ENCODE measurements at regions not wholly inside any gene's neighbourhood (a gene's known extent, or its start where the extent isn't known, plus 50 kb on each side); places are given as distances from the start of the nearest gene placed in this dataset.

- TF ChIP-seq CTCF (IDR thresholded peaks at IDR 0.05 in 2 of 3, conservative IDR thresholded peaks at IDR 0.05 in 1 of 3; ENCODE audit: control insufficient read depth in 2 of 3, extremely low read depth in 1 of 3, insufficient read depth in 1 of 3, low read depth in 3 of 3, low read length in 3 of 3), result no peak
- TF ChIP-seq ELK1 (IDR thresholded peaks at IDR 0.05; ENCODE audit: low read depth, low read length), result no peak
- no peak for TF ChIP-seq BMI1 (IDR thresholded peaks at IDR 0.05; ENCODE audit: borderline replicate concordance)
- no peak for TF ChIP-seq POLR2A (IDR thresholded peaks at IDR 0.05; ENCODE audit: low read depth, low read length)
- no peak for TF ChIP-seq RAD21 (IDR thresholded peaks at IDR 0.05; ENCODE audit: insufficient read depth, low read depth, low read length)
- no peak for TF ChIP-seq CHD1 (IDR thresholded peaks at IDR 0.05; ENCODE audit: low read depth, low read length)
- no peak for TF ChIP-seq BCLAF1 (IDR thresholded peaks at IDR 0.05)
- no peak for TF ChIP-seq IKZF1 (conservative IDR thresholded peaks at IDR 0.05)
- no peak for TF ChIP-seq STAT3 (IDR thresholded peaks at IDR 0.05; ENCODE audit: low read depth, low read length)
- TF ChIP-seq PKNOX1 (IDR thresholded peaks at IDR 0.05), result no peak
- TF ChIP-seq EZH2 (IDR thresholded peaks at IDR 0.05; ENCODE audit: borderline replicate concordance, control insufficient read depth, low read depth, low read length), result no peak
Observed at GRCh38 chr7:109460296-109460695, 890.6 kb downstream of the DNAJB9 start.
